ENCODE measurements at regions not wholly inside any gene's neighbourhood (a gene's known extent, or its start where the extent isn't known, plus 50 kb on each side); places are given as distances from the start of the nearest gene placed in this dataset.

- Histone ChIP-seq H3K9me3 (no peaks in the 10 kb centered on the region), H3K4me1 (no peaks in the 10 kb centered on the region), H3K27me3 (no peaks in the 10 kb centered on the region), H3K4me3 (no peak overlapping the region), H3K27ac (no peak overlapping the region), H3K36me3 (no peaks in the 10 kb centered on the region)
- 64 to 80% methylated on average over 4 of the region's 4 CpGs for WGBS, 2 donors
- intact Hi-C loops (cut with DNase I), result no loop called here
- TF ChIP-seq POLR2A (IDR thresholded peaks at IDR 0.05), result no peak
- TF ChIP-seq CTCF (IDR thresholded peaks at IDR 0.05), result no peak
- DNase-seq, result no peak
Observed at GRCh38 chr12:62129291-62129690, 130.9 kb upstream of the USP15 start.

GRCh38 chr12:62130402-62130801, 129.8 kb upstream of the USP15 start:
- WGBS, 2 donors, result 56 to 58% methylated on average over 3 of the region's 3 CpGs
- Histone ChIP-seq H3K4me1 (no peaks in the 10 kb centered on the region), H3K36me3 (no peaks in the 10 kb centered on the region), H3K27me3 (no peaks in the 10 kb centered on the region), H3K4me3 (no peak overlapping the region), H3K9me3 (no peaks in the 10 kb centered on the region), H3K27ac (no peak overlapping the region)
- DNase-seq, result no peak
- no peak for TF ChIP-seq POLR2A (IDR thresholded peaks at IDR 0.05)
- TF ChIP-seq CTCF (IDR thresholded peaks at IDR 0.05), result no peak
- intact Hi-C loops (cut with DNase I), result no loop called here

GRCh38 chr12:62130834-62131552, 129.2 kb upstream of the USP15 start:
- Histone ChIP-seq H3K4me3 (no peak overlapping the region), H3K4me1 (no peaks in the 10 kb centered on the region), H3K27ac (no peak overlapping the region), H3K36me3 (no peaks in the 10 kb centered on the region), H3K9me3 (no peaks in the 10 kb centered on the region), H3K27me3 (no peaks in the 10 kb centered on the region)
- TF ChIP-seq CTCF (IDR thresholded peaks at IDR 0.05), result no peak
- TF ChIP-seq POLR2A (IDR thresholded peaks at IDR 0.05), result no peak
- intact Hi-C loops (cut with DNase I), result no loop called here
- WGBS, 2 donors, result 73 to 74% methylated on average over 6 of the region's 6 CpGs
- DNase-seq, result no peak

- intact Hi-C loops (cut with DNase I), result no loop called here
- Histone ChIP-seq H3K27me3 (no peaks in the 10 kb centered on the region), H3K9me3 (no peaks in the 10 kb centered on the region), H3K4me1 (no peaks in the 10 kb centered on the region), H3K4me3 (no peak overlapping the region), H3K27ac (no peak overlapping the region), H3K36me3 (no peaks in the 10 kb centered on the region)
- TF ChIP-seq CTCF (IDR thresholded peaks at IDR 0.05) (no peak), POLR2A (IDR thresholded peaks at IDR 0.05) (no peak)
- DNase-seq, result no peak
- WGBS, 2 donors, result 84 to 87% methylated on average over 2 of the region's 2 CpGs
Observed at GRCh38 chr12:62133440-62133839, 126.8 kb upstream of the USP15 start.

GRCh38 chr12:62135553-62136200, 124.5 kb upstream of the USP15 start:
- 82 to 86% methylated on average over 3 of the region's 3 CpGs for WGBS, 2 donors
- no peaks in the 10 kb centered on the region for H3K36me3 ChIP-seq
- DNase-seq, result no peak
- H3K4me1 ChIP-seq, result no peaks in the 10 kb centered on the region
- no peaks in the 10 kb centered on the region for H3K27me3 ChIP-seq
- no peak overlapping the region for H3K27ac ChIP-seq
- no peaks in the 10 kb centered on the region for H3K9me3 ChIP-seq
- TF ChIP-seq CTCF (IDR thresholded peaks at IDR 0.05) (no peak), POLR2A (IDR thresholded peaks at IDR 0.05) (no peak)
- intact Hi-C loops (cut with DNase I), result no loop called here
- no peak overlapping the region for H3K4me3 ChIP-seq
